ENCODE measurements at regions not wholly inside any gene's neighbourhood (a gene's known extent, or its start where the extent isn't known, plus 50 kb on each side); places are given as distances from the start of the nearest gene placed in this dataset.

- in situ Hi-C loops (cut with HindIII; ENCODE audit: low sequenced_read_pairs): no loop called here
- DNase-seq (ENCODE audit: low read depth): no peak
- H3K4me3 ChIP-seq (ENCODE audit: low read depth, low read length): no peak overlapping the region
- no peak for TF ChIP-seq CTCF (IDR thresholded peaks at IDR 0.05; ENCODE audit: low read depth, low read length, missing control alignments)
These were observed 71.0 kb downstream of the SEM1 start for GRCh38 chr7:96638669-96639068.

- no peak for TF ChIP-seq CTCF (IDR thresholded peaks at IDR 0.05; ENCODE audit: low read depth, low read length, missing control alignments)
- DNase-seq (ENCODE audit: low read depth): no peak
- in situ Hi-C loops (cut with HindIII; ENCODE audit: low sequenced_read_pairs): no loop called here
- no peak overlapping the region for H3K4me3 ChIP-seq (ENCODE audit: low read depth, low read length)
These were observed 72.1 kb downstream of the SEM1 start for GRCh38 chr7:96637522-96637921.

- TF ChIP-seq CTCF (IDR thresholded peaks at IDR 0.05; ENCODE audit: low read depth, low read length, missing control alignments): no peak
- no peak for DNase-seq (ENCODE audit: low read depth)
- in situ Hi-C loops (cut with HindIII; ENCODE audit: low sequenced_read_pairs): no loop called here
These were observed 72.7 kb downstream of the SEM1 start for GRCh38 chr7:96636979-96637378.

GRCh38 chr7:96636342-96636860 is 73.2 kb downstream of the SEM1 start:
- TF ChIP-seq CTCF (IDR thresholded peaks at IDR 0.05; ENCODE audit: low read depth, low read length, missing control alignments): no peak
- in situ Hi-C loops (cut with HindIII; ENCODE audit: low sequenced_read_pairs): no loop called here
- H3K4me3 ChIP-seq (ENCODE audit: low read depth, low read length): no peak overlapping the region
- DNase-seq (ENCODE audit: low read depth): no peak

More at GRCh38 chr7:96636979-96637378, 72.7 kb downstream of the SEM1 start:
- no peak overlapping the region for H3K4me3 ChIP-seq (ENCODE audit: low read depth, low read length)

GRCh38 chr7:96629884-96630283 is 79.8 kb downstream of the SEM1 start:
- TF ChIP-seq CTCF (IDR thresholded peaks at IDR 0.05; ENCODE audit: low read depth, low read length, missing control alignments): no peak
- in situ Hi-C loops (cut with HindIII; ENCODE audit: low sequenced_read_pairs): no loop called here
- DNase-seq (ENCODE audit: low read depth): no peak
- H3K4me3 ChIP-seq (ENCODE audit: low read depth, low read length): no peak overlapping the region

GRCh38 chr7:96624954-96625353 is 84.7 kb downstream of the SEM1 start:
- in situ Hi-C loops (cut with HindIII; ENCODE audit: low sequenced_read_pairs): no loop called here
- DNase-seq (ENCODE audit: low read depth): no peak
- no peak for TF ChIP-seq CTCF (IDR thresholded peaks at IDR 0.05; ENCODE audit: low read depth, low read length, missing control alignments)
- no peak overlapping the region for H3K4me3 ChIP-seq (ENCODE audit: low read depth, low read length)

- in situ Hi-C loops (cut with HindIII; ENCODE audit: low sequenced_read_pairs): no loop called here
These were observed 87.7 kb downstream of the SEM1 start for GRCh38 chr7:96621932-96622331.

More at GRCh38 chr7:96621932-96622331, 87.7 kb downstream of the SEM1 start:
- no peak for DNase-seq (ENCODE audit: low read depth)
- H3K4me3 ChIP-seq (ENCODE audit: low read depth, low read length): no peak overlapping the region
- TF ChIP-seq CTCF (IDR thresholded peaks at IDR 0.05; ENCODE audit: low read depth, low read length, missing control alignments): no peak
